ENCODE measurements at regions not wholly inside any gene's neighbourhood (a gene's known extent, or its start where the extent isn't known, plus 50 kb on each side); places are given as distances from the start of the nearest gene placed in this dataset.

- Histone ChIP-seq H3K9me3 (no peaks in the 10 kb centered on the region), H3K4me3 (no peak overlapping the region), H3K27me3 (no peaks in the 10 kb centered on the region), H3K27ac (no peak overlapping the region), H3K36me3 (no peaks in the 10 kb centered on the region), H3K4me1 (no peaks in the 10 kb centered on the region)
- intact Hi-C loops (cut with DNase I): no loop called here
- DNase-seq (ENCODE audit: low spot score in 2 of 2): no peak
- TF ChIP-seq CTCF (IDR thresholded peaks at IDR 0.05): no peak
Observed at GRCh38 chr2:209340522-209340921, 83.3 kb upstream of the MAP2 start.

DNA sequence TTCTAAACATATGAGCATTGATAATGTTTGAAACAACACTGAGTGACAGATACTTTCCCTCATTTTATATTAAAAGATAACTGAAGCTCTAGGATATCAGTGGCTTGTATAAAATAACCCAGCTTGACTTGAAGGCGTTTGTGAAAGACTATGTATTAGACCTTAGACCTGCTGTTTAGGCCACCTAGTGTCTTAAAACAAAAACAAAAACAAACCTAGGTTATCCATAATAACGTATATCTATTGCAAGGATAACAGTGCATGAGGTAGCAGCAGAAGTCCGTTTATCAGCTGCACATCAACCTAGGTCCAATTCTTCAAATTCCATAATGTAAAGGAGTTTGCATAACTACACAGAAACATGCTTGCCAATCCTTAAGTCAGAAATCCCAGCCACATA, 79.5 kb upstream of the MAP2 start:
- DNase-seq (ENCODE audit: low spot score in 2 of 2): no peak
- TF ChIP-seq CTCF (IDR thresholded peaks at IDR 0.05): no peak
- intact Hi-C loops (cut with DNase I): no loop called here
- Histone ChIP-seq H3K36me3 (no peaks in the 10 kb centered on the region), H3K4me1 (no peaks in the 10 kb centered on the region), H3K27me3 (no peaks in the 10 kb centered on the region), H3K9me3 (no peaks in the 10 kb centered on the region), H3K4me3 (no peak overlapping the region), H3K27ac (no peak overlapping the region)

DNA sequence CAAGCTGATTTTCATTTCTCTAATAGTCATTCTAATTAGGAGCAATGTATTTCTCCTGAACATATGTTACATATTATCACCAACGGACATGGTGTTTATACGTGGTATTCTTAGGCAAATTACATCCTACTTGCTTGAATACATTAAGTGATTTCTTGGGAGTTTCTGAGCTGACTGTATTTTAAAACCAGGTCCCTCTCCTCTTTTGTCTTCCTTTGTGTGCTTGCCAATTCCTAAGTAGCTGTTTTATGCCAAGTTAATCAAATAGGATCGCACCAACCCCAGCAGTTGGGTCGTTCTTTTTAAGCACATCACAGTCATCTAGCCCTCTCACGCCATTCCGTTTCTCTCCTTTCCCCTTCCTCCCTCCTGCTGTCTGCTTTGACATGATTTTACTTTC, 75.4 kb upstream of the MAP2 start:
- no peak overlapping the region for H3K4me3 ChIP-seq
- DNase-seq (ENCODE audit: low spot score in 2 of 2): no peak
- no peaks in the 10 kb centered on the region for H3K9me3 ChIP-seq
- H3K27me3 ChIP-seq: no peaks in the 10 kb centered on the region
- intact Hi-C loops (cut with DNase I): no loop called here
- no peak for TF ChIP-seq CTCF (IDR thresholded peaks at IDR 0.05)
- no peak overlapping the region for H3K27ac ChIP-seq
- no peaks in the 10 kb centered on the region for H3K36me3 ChIP-seq
- H3K4me1 ChIP-seq: no peaks in the 10 kb centered on the region

GRCh38 chr2:209351636-209352035, 72.2 kb upstream of the MAP2 start:
- no peaks in the 10 kb centered on the region for H3K27me3 ChIP-seq
- TF ChIP-seq CTCF (IDR thresholded peaks at IDR 0.05): no peak
- H3K4me3 ChIP-seq: no peak overlapping the region
- no peak for DNase-seq (ENCODE audit: low spot score in 2 of 2)
- H3K27ac ChIP-seq: no peak overlapping the region
- no peaks in the 10 kb centered on the region for H3K36me3 ChIP-seq
- no peaks in the 10 kb centered on the region for H3K4me1 ChIP-seq
- no peaks in the 10 kb centered on the region for H3K9me3 ChIP-seq
- intact Hi-C loops (cut with DNase I): no loop called here

DNA sequence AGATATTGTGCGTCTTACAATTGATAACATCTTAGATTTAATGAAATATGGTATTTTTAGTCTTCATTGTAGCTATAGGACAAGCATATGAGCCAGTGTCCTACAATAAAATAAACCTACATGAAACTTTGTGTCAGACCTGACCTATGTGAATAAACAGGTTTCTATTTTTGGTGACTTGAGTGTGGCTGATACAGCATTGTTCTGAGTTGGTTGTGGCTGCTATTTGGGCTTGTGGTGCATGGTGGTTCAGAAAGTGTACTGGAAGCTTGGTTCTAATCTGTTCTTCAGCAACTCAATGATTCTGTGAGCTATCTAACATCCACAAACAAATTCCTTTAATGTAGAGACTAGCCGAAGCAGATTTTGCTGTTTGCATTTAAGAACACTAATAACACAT, 64.9 kb upstream of the MAP2 start:
- H3K9me3 ChIP-seq: no peaks in the 10 kb centered on the region
- no peak overlapping the region for H3K27ac ChIP-seq
- H3K4me1 ChIP-seq: no peaks in the 10 kb centered on the region
- no peak for TF ChIP-seq CTCF (IDR thresholded peaks at IDR 0.05)
- H3K4me3 ChIP-seq: no peak overlapping the region
- H3K27me3 ChIP-seq: no peaks in the 10 kb centered on the region
- no peaks in the 10 kb centered on the region for H3K36me3 ChIP-seq
- intact Hi-C loops (cut with DNase I): no loop called here
- DNase-seq (ENCODE audit: low spot score in 2 of 2): no peak

GRCh38 chr2:209367075-209367747, 56.6 kb upstream of the MAP2 start:
- no peaks in the 10 kb centered on the region for H3K27me3 ChIP-seq

More at GRCh38 chr2:209367075-209367747, 56.6 kb upstream of the MAP2 start:
- Histone ChIP-seq H3K27ac (no peak overlapping the region), H3K4me3 (no peak overlapping the region), H3K9me3 (peaks cover 0 to 4% of the 10 kb centered on the region in 2 donors), H3K4me1 (peaks cover 0 to 7% of the 10 kb centered on the region in 2 donors), H3K36me3 (no peaks in the 10 kb centered on the region)
- no peak for TF ChIP-seq CTCF (IDR thresholded peaks at IDR 0.05)
- DNase-seq (ENCODE audit: low spot score in 2 of 2): no peak
- intact Hi-C loops (cut with DNase I): loop anchor here (2.0 kb wide), 1 partner anchor 56 kb away; no protein-coding TSS in a partner anchor
